AG10803 (cell line): ENCODE measurements at regions not wholly inside any gene's neighbourhood (a gene's known extent, or its start where the extent isn't known, plus 50 kb on each side); places are given as distances from the start of the nearest gene placed in this dataset.
"Not testable (repeated sequence)": the region's sequence is repeated elsewhere in the genome, so short reads cannot be mapped to it uniquely, and the experiment has no call there.

ENCODE experiments used
- DNase-seq: peaks from one replicate; pipeline ENCODE4 v3.0.0; 2010; ENCODE audit warnings: low read depth
- H3K4me3 ChIP-seq: 2 replicates; pipeline ENCODE4 v1.5.1; 2011; ENCODE audit warnings: mild to moderate bottlenecking, low read length, control low read depth
- TF ChIP-seq, protein P1 (sequence below): conservative IDR thresholded peaks from 2 replicates; pipeline ENCODE4 v1.5.1; 2011; ENCODE audit warnings: mild to moderate bottlenecking, low read length, control low read depth, inconsistent platforms

DNA sequence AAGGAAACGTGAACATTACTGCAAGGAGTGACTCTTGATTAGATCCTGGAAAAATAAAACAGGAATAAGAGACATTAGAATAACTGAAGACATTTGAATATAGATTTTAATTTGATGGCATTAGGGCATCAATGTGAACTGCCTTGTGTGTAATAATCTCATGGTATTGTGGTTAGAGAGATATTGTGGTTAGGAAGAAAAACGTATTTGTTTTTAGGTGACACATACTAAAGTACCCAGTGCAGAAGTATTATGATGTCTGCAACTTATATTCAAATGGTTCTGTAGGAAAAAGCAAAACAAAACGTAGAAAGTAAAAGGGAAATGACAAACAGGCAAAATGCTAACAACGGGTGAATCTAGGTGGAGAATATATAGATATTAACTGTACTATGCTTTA lies 65.9 kb upstream of the OGFRL1 start:
- no peak for DNase-seq
- TF ChIP-seq, protein P1, sequence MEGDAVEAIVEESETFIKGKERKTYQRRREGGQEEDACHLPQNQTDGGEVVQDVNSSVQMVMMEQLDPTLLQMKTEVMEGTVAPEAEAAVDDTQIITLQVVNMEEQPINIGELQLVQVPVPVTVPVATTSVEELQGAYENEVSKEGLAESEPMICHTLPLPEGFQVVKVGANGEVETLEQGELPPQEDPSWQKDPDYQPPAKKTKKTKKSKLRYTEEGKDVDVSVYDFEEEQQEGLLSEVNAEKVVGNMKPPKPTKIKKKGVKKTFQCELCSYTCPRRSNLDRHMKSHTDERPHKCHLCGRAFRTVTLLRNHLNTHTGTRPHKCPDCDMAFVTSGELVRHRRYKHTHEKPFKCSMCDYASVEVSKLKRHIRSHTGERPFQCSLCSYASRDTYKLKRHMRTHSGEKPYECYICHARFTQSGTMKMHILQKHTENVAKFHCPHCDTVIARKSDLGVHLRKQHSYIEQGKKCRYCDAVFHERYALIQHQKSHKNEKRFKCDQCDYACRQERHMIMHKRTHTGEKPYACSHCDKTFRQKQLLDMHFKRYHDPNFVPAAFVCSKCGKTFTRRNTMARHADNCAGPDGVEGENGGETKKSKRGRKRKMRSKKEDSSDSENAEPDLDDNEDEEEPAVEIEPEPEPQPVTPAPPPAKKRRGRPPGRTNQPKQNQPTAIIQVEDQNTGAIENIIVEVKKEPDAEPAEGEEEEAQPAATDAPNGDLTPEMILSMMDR = no peak
- H3K4me3 ChIP-seq = no peak overlapping the region

DNA sequence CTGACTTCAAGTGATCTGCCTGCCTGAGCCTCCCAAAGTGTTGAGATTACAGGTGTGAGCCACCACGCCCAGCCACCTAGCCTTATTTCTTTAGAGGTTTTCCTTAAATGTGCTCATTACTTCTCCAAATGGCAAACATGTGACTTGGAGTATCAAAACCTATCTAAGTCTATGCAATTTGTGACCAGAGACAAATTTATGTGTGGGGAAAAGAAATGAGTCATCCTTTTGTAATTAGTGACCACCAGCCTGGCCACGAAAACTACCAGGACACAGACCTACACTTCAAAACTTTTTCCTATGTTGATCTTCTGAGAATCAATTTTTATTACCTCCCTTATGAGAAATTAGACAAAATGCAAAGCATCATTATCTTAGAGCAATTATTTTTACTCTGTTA lies 64.6 kb upstream of the OGFRL1 start:
- DNase-seq = no peak
- H3K4me3 ChIP-seq = no peak overlapping the region
- TF ChIP-seq, protein P1 = no peak

DNA sequence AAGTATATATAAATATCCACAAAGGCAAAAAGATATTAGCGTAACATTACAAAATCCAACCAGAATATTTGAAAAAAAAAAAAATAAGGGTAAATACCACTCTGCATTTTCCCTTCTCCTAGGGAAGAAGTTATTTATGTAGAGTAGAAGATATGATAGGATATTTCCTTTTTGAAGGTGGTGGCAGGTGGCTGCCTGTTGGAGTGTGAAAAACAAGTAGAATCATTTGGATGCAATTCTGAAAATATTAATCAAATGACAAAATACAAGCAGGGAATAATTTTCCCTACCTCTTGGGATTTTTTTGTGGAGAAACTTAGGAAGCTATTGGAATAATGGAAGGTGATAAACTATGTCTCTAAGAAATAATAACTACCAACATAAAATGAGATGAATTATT lies 62.5 kb upstream of the OGFRL1 start:
- no peak for DNase-seq
- TF ChIP-seq, protein P1 = no peak

DNA sequence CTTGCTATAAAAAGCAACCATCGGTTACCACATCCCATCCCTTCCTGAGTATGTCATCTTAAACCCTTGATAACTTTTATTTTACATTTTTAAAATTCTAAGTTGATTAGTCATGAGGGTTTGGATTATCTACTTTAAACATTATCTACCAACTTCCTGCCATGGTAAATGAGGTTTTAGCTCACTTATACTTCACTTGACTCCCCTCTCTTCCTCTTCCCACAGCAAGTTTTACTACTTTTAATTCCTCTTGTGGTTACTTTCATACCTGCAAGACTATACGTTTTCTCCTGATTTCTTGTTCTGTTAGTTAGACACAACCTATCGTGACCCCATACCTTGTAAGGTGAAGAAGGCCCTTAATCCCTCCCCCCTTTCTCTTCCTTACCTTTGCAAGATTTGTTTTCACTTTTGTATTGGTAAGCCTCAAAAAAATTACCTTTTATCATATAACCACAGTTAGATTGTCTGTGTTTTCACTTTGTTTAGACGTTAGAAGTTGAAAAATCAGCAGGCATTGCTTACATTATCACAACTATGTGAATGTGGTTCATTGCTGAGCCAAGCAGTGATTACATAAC lies 60.1 kb upstream of the OGFRL1 start:
- DNase-seq = peak; percentile 26
- TF ChIP-seq, protein P1 = no peak
- no peak overlapping the region for H3K4me3 ChIP-seq

More for the DNA sequence above, 62.5 kb upstream of the OGFRL1 start:
- no peak overlapping the region for H3K4me3 ChIP-seq

DNA sequence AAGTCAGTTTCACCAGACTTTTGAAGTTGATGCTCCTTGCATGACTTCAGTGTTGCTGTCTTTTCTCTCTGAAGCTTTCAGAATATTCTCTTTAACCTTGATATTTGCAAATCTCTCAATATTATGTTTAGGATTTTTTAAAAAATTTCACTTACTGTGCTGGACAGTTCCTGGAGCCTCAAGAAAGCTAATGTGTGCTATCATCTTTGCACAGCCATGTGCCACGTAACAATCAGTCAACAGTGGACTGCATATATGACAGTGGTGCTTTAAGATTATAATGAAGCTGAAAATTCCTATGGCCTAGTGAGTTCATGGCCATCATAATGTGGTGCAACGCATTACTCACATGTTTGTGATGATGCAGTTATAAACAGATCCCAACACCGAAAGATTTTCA lies 59.1 kb upstream of the OGFRL1 start:
- TF ChIP-seq, protein P1 = no peak
- DNase-seq = no peak
- H3K4me3 ChIP-seq = no peak overlapping the region

DNA sequence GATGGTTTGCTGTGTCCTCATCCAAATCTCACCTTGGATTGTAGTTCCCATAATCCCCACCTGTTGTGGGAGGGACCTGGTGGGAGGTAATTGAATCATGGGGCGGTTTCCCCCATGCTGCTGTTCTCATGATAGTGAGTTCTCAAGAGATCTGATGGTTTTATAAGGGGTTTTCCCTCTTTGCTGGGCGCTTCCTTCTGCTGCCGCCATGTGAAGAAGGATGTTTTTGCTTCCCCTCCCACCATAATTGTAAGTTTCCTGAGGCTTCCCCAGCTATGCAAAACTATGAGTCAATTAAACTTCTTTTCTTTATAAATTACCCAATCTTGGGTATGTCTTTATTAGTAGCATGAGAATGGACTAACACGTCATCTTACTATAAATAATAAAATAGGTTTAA lies 55.7 kb upstream of the OGFRL1 start:
- not testable (repeated sequence) for H3K4me3 ChIP-seq, DNase-seq

DNA sequence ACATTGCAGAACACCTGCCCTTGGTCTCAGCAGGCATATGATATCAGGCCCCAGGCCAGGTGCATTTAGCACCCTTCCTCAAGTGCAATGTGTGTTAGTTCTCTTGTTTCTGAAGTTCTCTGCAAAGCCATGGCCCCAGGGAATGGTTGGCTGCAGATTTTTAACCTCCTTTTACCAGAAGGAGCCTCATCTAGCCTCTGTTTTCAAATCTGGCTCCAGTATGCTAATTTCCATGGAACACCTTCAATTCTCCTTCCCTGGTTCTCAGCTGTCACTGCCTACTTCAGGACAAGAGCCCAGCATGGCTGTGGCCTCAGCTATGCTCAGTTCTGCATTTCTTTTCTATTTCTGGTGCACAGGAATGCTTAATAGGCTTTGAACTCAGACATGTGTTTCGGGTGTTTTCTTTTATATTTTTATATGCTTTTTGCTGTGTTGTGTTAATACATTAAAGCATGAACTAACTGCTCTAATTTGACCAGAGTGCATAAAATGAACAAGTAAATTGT lies 51.6 kb upstream of the OGFRL1 start:
- DNase-seq = no peak
- H3K4me3 ChIP-seq = no peak overlapping the region
- TF ChIP-seq, protein P1 = no peak
